H1 (cell line): ENCODE measurements at regions not wholly inside any gene's neighbourhood (a gene's known extent, or its start where the extent isn't known, plus 50 kb on each side); places are given as distances from the start of the nearest gene placed in this dataset.

Experiments used
- CTCF ChIA-PET: fragments of 300-600 bp; sonication (Branson Sonifier 250); formaldehyde crosslinking; loops from one replicate; lab custom pipeline; 2021; ENCODE audit not compliant: partially characterized antibody; lab: Charles Lee
- POLR2A ChIA-PET: fragments of 300-600 bp; sonication (Branson Sonifier 250); formaldehyde crosslinking; loops from one replicate; lab custom pipeline; 2021; ENCODE audit warnings: inconsistent platforms; ENCODE audit not compliant: partially characterized antibody; lab: Charles Lee
- DNase-seq, 2 experiments: peaks; one replicate each; pipeline versions ENCODE4 v3.0.0 to v3.0.0-alpha.2; 2010 to 2022; ENCODE audit warnings: low spot score in 2 of 2, low read depth in 1 of 2, mixed read lengths in 1 of 2
- FAIRE-seq: peaks from 2 replicates; lab custom pipeline; 2011; peaks lifted over from hg19 to GRCh38; lab: Jason Lieb, UNC
- H2AFZ ChIP-seq: 2 replicates; pipeline ENCODE4 v1.8.1; 2012; ENCODE audit warnings: low read length, inconsistent platforms
- H2AK5ac ChIP-seq: 2 replicates; pipeline ENCODE4 v1.6.1; 2013; ENCODE audit warnings: low read depth, low read length
- H2BK120ac ChIP-seq: replicated peaks from 2 replicates; pipeline ENCODE3; 2013; ENCODE audit warnings: low read depth, low read length, inconsistent platforms
- H2BK12ac ChIP-seq: 2 replicates; pipeline ENCODE4 v1.6.1; 2013; ENCODE audit warnings: low read depth, low read length
- H2BK15ac ChIP-seq: 2 replicates; pipeline ENCODE4 v1.6.1; 2013; ENCODE audit warnings: low read length
- H2BK20ac ChIP-seq: 2 replicates; pipeline ENCODE4 v1.6.1; 2013; ENCODE audit warnings: low read length
- H2BK5ac ChIP-seq: 2 replicates; pipeline ENCODE4 v1.6.1; 2013; ENCODE audit warnings: low read depth, low read length
- H3K14ac ChIP-seq: 2 replicates; pipeline ENCODE4 v1.6.1; 2013; ENCODE audit warnings: inconsistent platforms; ENCODE audit not compliant: insufficient read length
- H3K18ac ChIP-seq: 2 replicates; pipeline ENCODE4 v1.6.1; 2013; ENCODE audit warnings: low read length; ENCODE audit errors: extremely low read depth
- H3K23ac ChIP-seq: 2 replicates; pipeline ENCODE4 v1.6.1; 2013; ENCODE audit warnings: inconsistent platforms; ENCODE audit not compliant: insufficient read length
- H3K23me2 ChIP-seq: 2 replicates; pipeline ENCODE4 v1.6.1; 2013; ENCODE audit warnings: low read depth, low read length
- H3K27ac ChIP-seq: 2 replicates; pipeline ENCODE4 v1.6.1; 2011; ENCODE audit warnings: low read depth, low read length, inconsistent platforms
- H3K27me3 ChIP-seq, 4 experiments: replicated peaks in 1 of 4; 1 replicate in 1 of 4; 2 replicates in 3 of 4; pipeline versions ENCODE4 v1.6.1 to v1.8.1; 2011 to 2013; ENCODE audit warnings: low read length in 3 of 4, mild to moderate bottlenecking in 3 of 4, inconsistent platforms in 2 of 4, mixed read lengths in 2 of 4, moderate library complexity in 1 of 4; ENCODE audit not compliant: control insufficient read depth in 3 of 4, insufficient read depth in 3 of 4; ENCODE audit errors: extremely low read depth in 1 of 4
- H3K36me3 ChIP-seq, 4 experiments: 2 replicates each; pipeline versions ENCODE4 v1.6.1 to v1.8.1; 2011 to 2013; ENCODE audit warnings: mild to moderate bottlenecking in 4 of 4, low read length in 3 of 4, moderate library complexity in 2 of 4, control low read depth in 1 of 4, inconsistent platforms in 1 of 4; ENCODE audit not compliant: insufficient read depth in 4 of 4, control insufficient read depth in 2 of 4
- H3K4ac ChIP-seq: replicated peaks from 2 replicates; pipeline ENCODE3; 2013; ENCODE audit warnings: low read length, low read depth, mixed read lengths, inconsistent platforms; ENCODE audit not compliant: insufficient read length
- H3K4me1 ChIP-seq, 4 experiments: replicated peaks in 1 of 4; 1 replicate in 1 of 4; 2 replicates in 3 of 4; pipeline versions ENCODE4 v1.6.1 to v1.8.1; 2011 to 2013; ENCODE audit warnings: low read length in 3 of 4, inconsistent platforms in 2 of 4, mixed read lengths in 1 of 4; ENCODE audit not compliant: insufficient read depth in 4 of 4, control insufficient read depth in 3 of 4
- H3K4me2 ChIP-seq, 2 experiments: 2 replicates each; pipeline versions ENCODE4 v1.6.1 to v1.8.1; 2011 to 2013; ENCODE audit warnings: low read depth in 2 of 2, low read length in 2 of 2, control low read depth in 1 of 2, inconsistent platforms in 1 of 2, mild to moderate bottlenecking in 1 of 2; ENCODE audit not compliant: insufficient read depth in 1 of 2
- H3K4me3 ChIP-seq, 4 experiments: fragments of 200-600, 300-600 bp in 1 of 4; sonication (generic), shearing (Covaris generic), sonication (Bioruptor Twin) in 1 of 4; 2 replicates each; pipeline versions ENCODE4 v1.5.1 to v1.8.1; 2011 to 2016; ENCODE audit warnings: low read length in 4 of 4, low read depth in 3 of 4, control low read depth in 2 of 4, inconsistent platforms in 2 of 4, mild to moderate bottlenecking in 2 of 4, mixed read lengths in 1 of 4, moderate library complexity in 1 of 4; ENCODE audit not compliant: insufficient read depth in 2 of 4; ENCODE audit errors: extremely low read depth in 1 of 4
- H3K56ac ChIP-seq: replicated peaks from 2 replicates; pipeline ENCODE3; 2013; ENCODE audit warnings: low read depth, mild to moderate bottlenecking, mixed read lengths, low read length, inconsistent platforms; ENCODE audit not compliant: insufficient read length
- H3K79me1 ChIP-seq: 2 replicates; pipeline ENCODE4 v1.6.1; 2013; ENCODE audit warnings: low read depth, low read length, control low read depth
- H3K79me2 ChIP-seq, 2 experiments: 2 replicates each; pipeline versions ENCODE4 v1.6.1 to v1.8.1; 2012 to 2013; ENCODE audit warnings: low read length in 2 of 2, mild to moderate bottlenecking in 2 of 2, inconsistent platforms in 1 of 2; ENCODE audit not compliant: insufficient read depth in 2 of 2, control insufficient read depth in 1 of 2
- H3K9ac ChIP-seq, 4 experiments: replicated peaks in 1 of 4; 1 replicate in 1 of 4; 2 replicates in 3 of 4; pipeline versions ENCODE4 v1.6.1 to v1.8.1; 2011 to 2013; ENCODE audit warnings: low read depth in 3 of 4, low read length in 3 of 4, control low read depth in 2 of 4, mild to moderate bottlenecking in 2 of 4, moderate library complexity in 2 of 4, inconsistent platforms in 1 of 4; ENCODE audit errors: extremely low read depth in 1 of 4
- H3K9me3 ChIP-seq, 2 experiments: 2 replicates each; pipeline versions ENCODE4 v1.6.1 to v1.8.1; 2012 to 2013; ENCODE audit warnings: mild to moderate bottlenecking in 2 of 2, moderate library complexity in 2 of 2, control low read depth in 1 of 2, inconsistent platforms in 1 of 2, low read depth in 1 of 2, low read length in 1 of 2, mixed read lengths in 1 of 2; ENCODE audit not compliant: insufficient read depth in 2 of 2
- H4K20me1 ChIP-seq, 2 experiments: replicated peaks in 1 of 2; 2 replicates each; pipeline versions ENCODE3 to v1.8.1; 2011 to 2013; ENCODE audit warnings: inconsistent platforms in 2 of 2, low read length in 2 of 2, mild to moderate bottlenecking in 1 of 2; ENCODE audit not compliant: insufficient read depth in 2 of 2, control insufficient read depth in 1 of 2
- H4K5ac ChIP-seq: 2 replicates; pipeline ENCODE4 v1.6.1; 2013; ENCODE audit warnings: low read length, low read depth, mixed read lengths, inconsistent platforms; ENCODE audit not compliant: insufficient read length
- H4K8ac ChIP-seq: 2 replicates; pipeline ENCODE4 v1.8.0; 2013; ENCODE audit warnings: mild to moderate bottlenecking, moderate library complexity, low read length, inconsistent platforms; ENCODE audit not compliant: insufficient read depth; ENCODE audit errors: extremely low read depth
- H4K91ac ChIP-seq: replicated peaks from 2 replicates; pipeline ENCODE3; 2013; ENCODE audit warnings: low read length, mixed read lengths, inconsistent platforms; ENCODE audit not compliant: insufficient read length
- CEBPB ChIP-seq: IDR thresholded peaks from 2 replicates; pipeline ENCODE4 v1.6.1; 2012; ENCODE audit warnings: low read depth, low read length
- CTCF ChIP-seq, 3 experiments: IDR thresholded peaks; 1 replicate in 2 of 3; 2 replicates in 1 of 3; pipeline versions ENCODE4 v1.5.1 to v1.6.1; 2011; ENCODE audit warnings: low read length in 3 of 3, mild to moderate bottlenecking in 3 of 3, inconsistent platforms in 2 of 3, low read depth in 1 of 3, moderate library complexity in 1 of 3; ENCODE audit not compliant: insufficient read depth in 1 of 3; ENCODE audit errors: control extremely low read depth in 1 of 3
- E2F6 ChIP-seq: IDR thresholded peaks from 2 replicates; pipeline ENCODE4 v1.6.1; 2012; ENCODE audit warnings: inconsistent platforms
- JUND ChIP-seq: IDR thresholded peaks from 2 replicates; pipeline ENCODE4 v1.6.1; 2011; ENCODE audit warnings: mild to moderate bottlenecking, improper control_type of control experiment, low read length
- TAF7 ChIP-seq: optimal IDR thresholded peaks from 2 replicates; pipeline ENCODE3; 2011; ENCODE audit warnings: low read depth, mild to moderate bottlenecking, inconsistent platforms, low read length, moderate library complexity, borderline replicate concordance
- TBP ChIP-seq: IDR thresholded peaks from 2 replicates; pipeline ENCODE4 v1.6.1; 2011; ENCODE audit warnings: low read depth, low read length, improper control_type of control experiment
- WGBS, 2 experiments: shearing (Covaris generic) in 1 of 2; methylation state at CpG; one replicate each; pipeline versions ENCODE4 v1.1.6 to v1.1.7; 2013 to 2015; ENCODE audit warnings: low lambda C conversion rate in 2 of 2, mixed read lengths in 2 of 2, inconsistent platforms in 1 of 2, low coverage in 1 of 2, missing lambda C conversion rate in 1 of 2; ENCODE audit not compliant: insufficient replicate concordance in 2 of 2, insufficient coverage in 1 of 2, insufficient read length in 1 of 2; ENCODE audit errors: extremely low coverage in 1 of 2, missing lambda C conversion rate in 1 of 2; 5-methylcytosine and 5-hydroxymethylcytosine counted together

GRCh38 chr1:221439747-221440501, 302.0 kb downstream of the DUSP10 start:
- H3K9ac ChIP-seq = no peak overlapping the region
- TF ChIP-seq CEBPB = no peak
- TF ChIP-seq E2F6 = no peak
- no peak for TF ChIP-seq TAF7
- peak; percentile 56; the same call in 1 of the 2 replicates for TF ChIP-seq JUND
- no peak for TF ChIP-seq TBP
- TF ChIP-seq CTCF (IDR thresholded peaks at IDR 0.05; ENCODE audit: control extremely low read depth in 1 of 3, insufficient read depth in 1 of 3, low read depth in 1 of 3, low read length in 3 of 3) = no peak
- H3K23me2 ChIP-seq = no peaks in the 10 kb centered on the region
- H3K4ac ChIP-seq = no peak overlapping the region
- H2AK5ac ChIP-seq = no peak overlapping the region
- H4K91ac ChIP-seq = no peak overlapping the region
- no peaks in the 10 kb centered on the region for H3K79me2 ChIP-seq
- H3K27me3 ChIP-seq = no peaks in the 10 kb centered on the region
- no peak overlapping the region for H4K5ac ChIP-seq
- H3K27ac ChIP-seq = no peak overlapping the region
- no peak overlapping the region for H3K4me2 ChIP-seq
- no peak overlapping the region for H3K23ac ChIP-seq
- H2BK20ac ChIP-seq = no peak overlapping the region
- no peak overlapping the region for H3K56ac ChIP-seq
- ChIA-PET POLR2A (no interaction called here), CTCF (interaction anchor here (0.6 to 2.2 kb wide), 2 partner anchors 10 to 726 kb away, joined by 3 to 7 read pairs; no protein-coding TSS in a partner anchor)
- no peak overlapping the region for H2AFZ ChIP-seq
- no peak overlapping the region for H2BK120ac ChIP-seq
- H4K20me1 ChIP-seq = no peaks in the 10 kb centered on the region
- no peak overlapping the region for H2BK15ac ChIP-seq
- H3K36me3 ChIP-seq = no peaks in the 10 kb centered on the region
- FAIRE-seq (no peak), DNase-seq (no peak)
- no peak overlapping the region for H3K4me3 ChIP-seq
- WGBS, 2 experiments = 78% methylated on average over 4 of the region's 4 CpGs; no CpG with 5 or more reads in 1 of the 2 experiments
- no peak overlapping the region for H4K8ac ChIP-seq
- H3K18ac ChIP-seq = no peak overlapping the region
- H2BK12ac ChIP-seq = no peak overlapping the region
- H3K9me3 ChIP-seq = no peaks in the 10 kb centered on the region
- H3K4me1 ChIP-seq = peaks cover 0 to 4% (median 0%) of the 10 kb centered on the region in 4 experiments; a peak in 1 of 7 replicates
- H3K79me1 ChIP-seq = no peaks in the 10 kb centered on the region
- no peak overlapping the region for H3K14ac ChIP-seq
- H2BK5ac ChIP-seq = no peak overlapping the region
